IMR-90 (cell line): ENCODE measurements at regions not wholly inside any gene's neighbourhood (a gene's known extent, or its start where the extent isn't known, plus 50 kb on each side); places are given as distances from the start of the nearest gene placed in this dataset.

ENCODE experiments used
- ATAC-seq: fragments of 200-7000 bp; cut with Tn5 transposase; 2 replicates; pipeline ENCODE4 v1.9.1; 2020; ENCODE audit warnings: low read depth, mild to moderate bottlenecking, moderate library complexity
- BruUV-seq: library from RNA; stranded (reverse); fragments of 400-500 nt; replicated peaks from 2 replicates; lab custom pipeline; 2021; lab: Mats Ljungman, UMichigan
- CTCF ChIA-PET: fragments of 300-600 bp; formaldehyde crosslinking; extraction: SDS; loops from one replicate; lab custom pipeline; 2021; ENCODE audit warnings: antibody characterized with exemption; lab: Yijun Ruan, JAX
- POLR2A ChIA-PET: fragments of 300-600 bp; sonication (Branson Sonifier 250); formaldehyde crosslinking; loops from one replicate; lab custom pipeline; 2022; ENCODE audit warnings: antibody characterized with exemption; ENCODE audit not compliant: unreplicated experiment; lab: Charles Lee
- DNase-seq: peaks from one replicate; pipeline ENCODE4 v3.0.0; 2013
- H2AFZ ChIP-seq: replicated peaks from 2 replicates; pipeline ENCODE3; 2013; ENCODE audit warnings: low read length, mild to moderate bottlenecking; ENCODE audit not compliant: poor library complexity
- H2AK5ac ChIP-seq: 2 replicates; pipeline ENCODE4 v1.6.1; 2013; ENCODE audit warnings: low read depth, low read length, inconsistent platforms
- H2AK9ac ChIP-seq: replicated peaks from 2 replicates; pipeline ENCODE3; 2013; ENCODE audit warnings: mild to moderate bottlenecking, low read depth, low read length, moderate library complexity; ENCODE audit not compliant: poor library complexity
- H2BK120ac ChIP-seq: 2 replicates; pipeline ENCODE4 v1.6.1; 2013; ENCODE audit warnings: low read depth, low read length, inconsistent platforms
- H2BK15ac ChIP-seq: 3 replicates; pipeline ENCODE4 v1.6.1; 2013; ENCODE audit warnings: low read depth, low read length, inconsistent platforms
- H2BK20ac ChIP-seq: 2 replicates; pipeline ENCODE4 v1.6.1; 2013; ENCODE audit warnings: low read depth, mild to moderate bottlenecking, inconsistent platforms, low read length, moderate library complexity
- H2BK5ac ChIP-seq: 2 replicates; pipeline ENCODE4 v1.6.1; 2013; ENCODE audit warnings: mild to moderate bottlenecking, low read depth, low read length, inconsistent platforms; ENCODE audit not compliant: poor library complexity, severe bottlenecking
- H3K14ac ChIP-seq: replicated peaks from 2 replicates; pipeline ENCODE4 v1.6.1; 2013; ENCODE audit warnings: low read depth, low read length, inconsistent platforms
- H3K18ac ChIP-seq: 2 replicates; pipeline ENCODE4 v1.6.1; 2013; ENCODE audit warnings: low read depth, low read length, control low read depth
- H3K23ac ChIP-seq: 2 replicates; pipeline ENCODE4 v1.6.1; 2013; ENCODE audit warnings: low read depth, low read length, inconsistent platforms
- H3K27ac ChIP-seq: 2 replicates; pipeline ENCODE4 v1.5.1; 2013; ENCODE audit warnings: mild to moderate bottlenecking, control low read depth, low read length; ENCODE audit not compliant: insufficient read depth
- H3K27me3 ChIP-seq: 2 replicates; pipeline ENCODE4 v1.6.1; 2013; ENCODE audit warnings: low read length; ENCODE audit not compliant: control insufficient read depth, insufficient read depth
- H3K36me3 ChIP-seq: 2 replicates; pipeline ENCODE4 v1.6.1; 2013; ENCODE audit warnings: low read length, mixed read lengths; ENCODE audit not compliant: control insufficient read depth, insufficient read depth
- H3K4ac ChIP-seq: 2 replicates; pipeline ENCODE4 v1.6.1; 2013; ENCODE audit warnings: low read depth, low read length, inconsistent platforms
- H3K4me1 ChIP-seq: 2 replicates; pipeline ENCODE4 v1.6.1; 2013; ENCODE audit warnings: low read length, mixed read lengths; ENCODE audit not compliant: control insufficient read depth, insufficient read depth
- H3K4me2 ChIP-seq: 2 replicates; pipeline ENCODE4 v1.6.1; 2013; ENCODE audit warnings: low read depth, mild to moderate bottlenecking, control low read depth, low read length, moderate library complexity
- H3K4me3 ChIP-seq: 2 replicates; pipeline ENCODE4 v1.5.1; 2013; ENCODE audit warnings: low read depth, mild to moderate bottlenecking, control low read depth, low read length, moderate library complexity; ENCODE audit not compliant: insufficient read depth
- H3K56ac ChIP-seq: 2 replicates; pipeline ENCODE4 v1.6.1; 2013; ENCODE audit warnings: low read length, inconsistent platforms; ENCODE audit not compliant: insufficient read depth; ENCODE audit errors: extremely low read depth
- H3K79me1 ChIP-seq, 2 experiments: 2 replicates each; pipeline ENCODE4 v1.6.1; 2013; ENCODE audit warnings: low read length in 2 of 2, inconsistent platforms in 1 of 2, low read depth in 1 of 2
- H3K9ac ChIP-seq: 2 replicates; pipeline ENCODE4 v1.6.1; 2013; ENCODE audit warnings: low read depth, low read length, control low read depth
- H3K9me1 ChIP-seq: 2 replicates; pipeline ENCODE4 v1.6.1; 2013; ENCODE audit warnings: low read length, inconsistent platforms; ENCODE audit not compliant: insufficient read depth
- H3K9me3 ChIP-seq: 2 replicates; pipeline ENCODE4 v1.6.1; 2013; ENCODE audit warnings: low read length; ENCODE audit not compliant: control insufficient read depth, insufficient read depth
- H4K20me1 ChIP-seq: 2 replicates; pipeline ENCODE4 v1.6.1; 2013; ENCODE audit warnings: low read length, inconsistent platforms; ENCODE audit not compliant: insufficient read depth
- H4K5ac ChIP-seq: 2 replicates; pipeline ENCODE4 v1.6.1; 2013; ENCODE audit warnings: mild to moderate bottlenecking, low read depth, low read length, control low read depth
- H4K8ac ChIP-seq, 2 experiments: 2 replicates each; pipeline ENCODE4 v1.6.1; 2013; ENCODE audit warnings: low read depth in 2 of 2, low read length in 2 of 2, control low read depth in 1 of 2, inconsistent platforms in 1 of 2
- H4K91ac ChIP-seq: 2 replicates; pipeline ENCODE4 v1.6.1; 2013; ENCODE audit warnings: low read depth, low read length, inconsistent platforms; ENCODE audit not compliant: insufficient read depth
- BHLHE40 ChIP-seq: fragments of 150-350 bp; IDR thresholded peaks from 2 replicates; pipeline ENCODE4 v1.6.1; 2016; ENCODE audit warnings: mild to moderate bottlenecking, low read depth, low read length
- CEBPB ChIP-seq: IDR thresholded peaks from 2 replicates; pipeline ENCODE4 v1.6.1; 2012; ENCODE audit warnings: low read depth, low read length, improper control_type of control experiment
- CHD1 ChIP-seq: IDR thresholded peaks from 2 replicates; pipeline ENCODE4 v1.6.1; 2012; ENCODE audit warnings: low read depth, low read length, improper control_type of control experiment
- CTCF ChIP-seq: conservative IDR thresholded peaks from 2 replicates; pipeline ENCODE4 v1.5.1; 2012; ENCODE audit warnings: mild to moderate bottlenecking, low read depth, low read length, improper control_type of control experiment
- ELK1 ChIP-seq: fragments of 150-350 bp; IDR thresholded peaks from 2 replicates; pipeline ENCODE4 v1.6.1; 2016; ENCODE audit warnings: low read depth, mild to moderate bottlenecking, low read length, moderate library complexity, borderline replicate concordance
- FOS ChIP-seq: fragments of 150-350 bp; IDR thresholded peaks from 2 replicates; pipeline ENCODE4 v1.6.1; 2016; ENCODE audit warnings: low read depth, low read length
- MAFK ChIP-seq: IDR thresholded peaks from 2 replicates; pipeline ENCODE4 v1.6.1; 2012; ENCODE audit warnings: low read depth, low read length, improper control_type of control experiment
- MAZ ChIP-seq: IDR thresholded peaks from 2 replicates; pipeline ENCODE4 v1.6.1; 2012; ENCODE audit warnings: low read depth, mild to moderate bottlenecking, low read length, improper control_type of control experiment, moderate library complexity, borderline replicate concordance
- MXI1 ChIP-seq: IDR thresholded peaks from 2 replicates; pipeline ENCODE4 v1.6.1; 2012; ENCODE audit warnings: low read depth, mild to moderate bottlenecking, low read length, moderate library complexity, borderline replicate concordance
- RAD21 ChIP-seq: IDR thresholded peaks from 2 replicates; pipeline ENCODE4 v1.6.1; 2012; ENCODE audit warnings: low read length, improper control_type of control experiment
- RCOR1 ChIP-seq: IDR thresholded peaks from 2 replicates; pipeline ENCODE4 v1.6.1; 2012; ENCODE audit warnings: mild to moderate bottlenecking, low read length, improper control_type of control experiment; ENCODE audit not compliant: insufficient replicate concordance
- SMC3 ChIP-seq: fragments of 150-350 bp; IDR thresholded peaks from 2 replicates; pipeline ENCODE4 v1.6.1; 2016; ENCODE audit warnings: low read depth, mild to moderate bottlenecking, antibody characterized with exemption, low read length, moderate library complexity
- USF2 ChIP-seq: fragments of 150-350 bp; IDR thresholded peaks from 2 replicates; pipeline ENCODE4 v1.6.1; 2017; ENCODE audit warnings: mild to moderate bottlenecking, antibody characterized with exemption, low read length, low read depth
- WGBS, 2 experiments: methylation state at CpG; one replicate each; pipeline versions ENCODE4 v1.1.5 to v1.1.7; 2013; ENCODE audit warnings: missing lambda C conversion rate in 2 of 2; ENCODE audit not compliant: insufficient read length in 1 of 2; ENCODE audit errors: extremely low coverage in 2 of 2; 5-methylcytosine and 5-hydroxymethylcytosine counted together
- dilution Hi-C: fragments of 300-500 bp; cut with HindIII; formaldehyde crosslinking; loops from one replicate; pipeline ENCODE4 v1.14.3; 2018; ENCODE audit warnings: low sequenced_read_pairs; ENCODE audit not compliant: unreplicated experiment
- in situ Hi-C: fragments of 300-500 bp; cut with MboI; formaldehyde crosslinking; loops from 3 replicates; pipeline ENCODE4 v1.14.3; 2019; ENCODE audit warnings: low sequenced_read_pairs, inconsistent platforms, mixed read lengths
- intact Hi-C: fragments of 100-400 bp; cut with micrococcal nuclease; formaldehyde crosslinking; loops from 2 replicates; pipeline ENCODE4 v1.10.0; 2022

GRCh38 chr16:86965331-86965730, 351.9 kb downstream of the C16orf95 start:
- Histone ChIP-seq H3K18ac (no peak overlapping the region), H3K56ac (no peak overlapping the region), H2BK5ac (no peak overlapping the region), H3K23ac (no peak overlapping the region), H2AK5ac (no peak overlapping the region), H3K9me1 (peaks cover 7% of the 10 kb centered on the region; the same call in 1 of the 2 replicates), H4K5ac (no peak overlapping the region), H4K91ac (no peak overlapping the region), H2BK15ac (no peak overlapping the region), H4K8ac (no peak overlapping the region), H3K4me2 (no peak overlapping the region), H4K20me1 (no peaks in the 10 kb centered on the region), H3K14ac (no peak overlapping the region), H3K9me3 (peaks cover 3% of the 10 kb centered on the region), H3K4me3 (no peak overlapping the region), H3K27ac (no peak overlapping the region), H3K36me3 (no peaks in the 10 kb centered on the region), H2AFZ (no peak overlapping the region), H3K79me1 (no peaks in the 10 kb centered on the region), H3K4ac (no peak overlapping the region), H3K4me1 (peaks cover 10% of the 10 kb centered on the region), H2AK9ac (peak overlapping the region; percentile 69), H2BK20ac (no peak overlapping the region), H3K27me3 (peaks cover 6% of the 10 kb centered on the region), H3K9ac (no peak overlapping the region), H2BK120ac (no peak overlapping the region)
- no peak for TF ChIP-seq SMC3
- no peak for TF ChIP-seq MAZ
- TF ChIP-seq CTCF, result no peak
- no peak for TF ChIP-seq CEBPB
- TF ChIP-seq MAFK, result no peak
- TF ChIP-seq USF2, result no peak
- TF ChIP-seq RAD21, result no peak
- TF ChIP-seq CHD1, result no peak
- TF ChIP-seq RCOR1, result no peak
- no peak for TF ChIP-seq BHLHE40
- TF ChIP-seq ELK1, result no peak
- no peak for TF ChIP-seq MXI1
- no peak for TF ChIP-seq FOS
- ChIA-PET CTCF (no interaction called here), POLR2A (no interaction called here)
- dilution Hi-C loops (no loop called here), in situ Hi-C loops (no loop called here), intact Hi-C loops (no loop called here)
- no TSS peak for BruUV-seq
- 91% methylated on average over 4 of the region's 12 CpGs; no CpG with 5 or more reads in 1 of the 2 experiments for WGBS, 2 experiments
- ATAC-seq (no peak), DNase-seq (no peak)
